ENCODE measurements at regions not wholly inside any gene's neighbourhood (a gene's known extent, or its start where the extent isn't known, plus 50 kb on each side); places are given as distances from the start of the nearest gene placed in this dataset.
A peak's percentile ranks its signal among the peaks of the same experiment; 100 is the strongest.
"Not testable (repeated sequence)": the region's sequence is repeated elsewhere in the genome, so short reads cannot be mapped to it uniquely, and the experiment has no call there.

- no peak for DNase-seq
Observed at GRCh38 chr5:101461455-101461854, 558.4 kb upstream of the ST8SIA4 start.

DNA sequence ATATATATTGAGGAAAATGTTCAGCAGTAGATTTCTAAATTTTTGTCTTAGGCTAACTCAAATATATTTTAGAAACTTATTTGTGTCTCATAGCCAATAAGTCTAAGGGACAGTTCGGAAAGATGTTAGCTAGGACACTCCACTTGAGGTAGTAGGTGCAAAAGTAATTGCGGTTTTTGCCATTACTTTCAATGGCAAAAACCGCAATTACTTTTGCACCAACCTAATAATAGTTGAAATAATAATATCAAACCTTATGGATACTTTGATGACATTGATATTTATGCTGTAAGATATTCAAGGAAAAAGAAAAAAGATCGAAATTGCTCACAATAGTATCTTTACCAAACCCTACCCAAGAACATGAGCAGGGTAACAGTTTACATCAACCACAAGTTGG lies 555.5 kb upstream of the ST8SIA4 start:
- no peak for DNase-seq

DNA sequence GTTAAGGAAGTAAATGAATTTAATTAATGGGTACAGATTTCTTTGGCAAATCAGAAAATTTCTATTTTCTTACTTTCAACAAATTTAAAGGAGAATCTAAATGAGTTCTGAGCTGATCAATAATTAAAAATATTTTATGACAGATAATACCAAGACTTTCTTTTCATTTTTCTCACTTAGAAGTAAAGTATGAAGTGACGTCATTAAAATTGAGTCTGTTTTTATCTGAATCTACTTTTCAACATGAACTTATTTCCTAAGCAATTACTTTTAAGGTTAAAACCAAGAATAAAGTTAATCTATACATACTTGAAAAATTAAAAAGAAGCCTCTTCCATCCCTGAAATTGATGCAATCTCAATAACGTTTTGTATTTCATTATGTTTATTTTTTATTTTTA lies 552.8 kb upstream of the ST8SIA4 start:
- no peak for DNase-seq

- no peak for DNase-seq
Observed at GRCh38 chr5:101455048-101455447, 552.0 kb upstream of the ST8SIA4 start.

- not testable (repeated sequence) for DNase-seq
Observed at GRCh38 chr5:101442281-101442680, 539.2 kb upstream of the ST8SIA4 start.

DNA sequence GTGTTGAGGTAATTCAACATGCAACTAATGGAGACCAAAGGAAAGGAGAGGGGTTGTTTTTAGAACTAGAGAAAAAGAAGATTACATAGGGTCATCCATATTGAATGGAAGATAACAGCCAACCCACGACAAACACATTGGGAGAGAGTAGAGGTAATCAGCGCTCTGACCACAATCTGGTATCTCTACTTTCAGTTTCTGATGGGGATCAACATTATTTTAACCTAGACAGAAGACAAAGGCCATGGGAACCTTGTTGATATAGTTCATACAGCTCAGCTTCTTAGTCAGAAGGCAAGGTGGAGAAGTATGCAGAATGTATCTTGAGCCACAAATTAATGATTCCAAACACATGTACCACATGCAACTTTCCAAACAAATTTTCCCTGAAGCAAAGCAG lies 537.1 kb upstream of the ST8SIA4 start:
- DNase-seq = no peak

GRCh38 chr5:101437351-101437750 lies 534.3 kb upstream of the ST8SIA4 start:
- DNase-seq = no peak

DNA sequence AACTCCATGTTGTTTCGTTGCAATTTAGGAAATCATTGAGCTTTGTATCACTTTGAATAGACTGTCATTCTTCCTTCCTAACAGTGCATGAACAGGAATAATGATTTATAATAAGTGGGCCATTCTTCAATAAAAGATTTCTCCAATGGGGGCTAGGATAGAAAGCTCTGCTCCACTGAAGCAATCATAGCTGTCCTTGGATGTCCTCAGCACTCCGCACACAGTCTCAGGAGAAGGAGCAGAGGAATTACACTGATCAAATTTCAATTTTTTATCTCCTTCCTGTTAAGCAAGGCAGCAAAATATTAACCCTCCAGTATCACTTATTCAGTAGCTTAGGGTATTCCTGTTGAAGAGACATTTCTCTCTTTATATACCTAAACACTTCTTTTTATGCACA lies 532.7 kb upstream of the ST8SIA4 start:
- no peak for DNase-seq

GRCh38 chr5:101431201-101431600 lies 528.1 kb upstream of the ST8SIA4 start:
- DNase-seq = no peak

DNA sequence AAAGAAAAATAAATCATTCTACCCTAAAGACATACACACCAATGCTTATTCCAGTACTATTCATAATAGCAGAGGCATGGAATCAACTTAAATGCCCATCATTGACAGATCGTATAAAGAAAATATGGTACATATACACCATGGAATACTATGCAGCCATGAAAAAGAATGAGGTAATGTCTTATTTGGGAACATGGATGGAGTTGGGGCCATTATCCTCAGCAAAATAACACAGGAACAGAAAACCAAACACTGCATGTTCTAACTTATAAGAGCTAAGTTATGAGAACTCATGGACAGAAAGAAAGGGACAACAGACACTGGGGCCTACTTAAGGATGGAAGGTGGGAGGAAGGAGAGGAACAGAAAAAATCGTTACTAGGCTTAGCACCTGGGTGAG lies 527.5 kb upstream of the ST8SIA4 start:
- DNase-seq = no peak

DNA sequence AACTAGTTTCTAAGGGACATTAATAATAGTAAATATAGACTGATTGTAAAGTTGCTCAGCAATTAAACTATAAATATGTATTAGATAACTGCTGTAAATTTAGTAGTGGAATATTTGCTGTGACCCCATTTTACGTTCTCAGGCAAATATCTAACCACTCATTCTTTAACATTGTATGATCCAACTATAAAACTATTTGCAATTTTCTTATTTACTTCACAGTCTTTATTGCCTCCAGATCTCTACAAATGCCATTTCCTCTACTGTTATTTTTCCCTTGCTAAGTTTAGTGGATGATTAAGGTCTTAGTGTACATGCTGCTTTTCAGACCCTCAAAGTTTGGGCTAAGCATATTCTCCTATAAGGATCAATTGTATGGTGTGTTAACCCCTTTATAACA lies 526.2 kb upstream of the ST8SIA4 start:
- DNase-seq = peak; percentile 69

GRCh38 chr5:101425339-101425859 lies 522.3 kb upstream of the ST8SIA4 start:
- peak; percentile 45 for DNase-seq

- DNase-seq = peak; percentile 64
Observed at GRCh38 chr5:101424530-101425175, 521.6 kb upstream of the ST8SIA4 start.

GRCh38 chr5:101418713-101419118 lies 515.6 kb upstream of the ST8SIA4 start:
- no peak for DNase-seq

DNA sequence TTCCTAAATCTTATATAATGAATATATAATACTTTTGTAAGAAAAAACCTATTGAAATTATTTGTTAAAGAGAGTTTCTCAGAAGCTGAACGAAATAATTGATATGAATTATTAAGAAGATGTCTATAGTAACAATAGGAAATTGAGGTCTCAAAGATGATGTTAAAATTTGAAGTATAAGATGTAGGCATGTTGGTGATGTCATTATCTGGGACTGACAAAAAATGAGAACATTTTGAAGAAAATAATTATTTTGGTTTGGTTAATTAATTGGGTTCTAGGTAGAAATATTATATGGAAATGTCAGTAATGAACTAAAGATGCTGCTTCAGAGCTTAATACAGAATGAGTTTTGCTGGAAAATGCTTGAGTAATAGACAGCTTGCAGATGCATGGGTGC lies 501.4 kb upstream of the ST8SIA4 start:
- DNase-seq = no peak

GRCh38 chr5:101393795-101394450 lies 490.8 kb upstream of the ST8SIA4 start:
- no peak for DNase-seq

GRCh38 chr5:101390151-101390908 lies 487.2 kb upstream of the ST8SIA4 start:
- DNase-seq = peak; percentile 50

DNA sequence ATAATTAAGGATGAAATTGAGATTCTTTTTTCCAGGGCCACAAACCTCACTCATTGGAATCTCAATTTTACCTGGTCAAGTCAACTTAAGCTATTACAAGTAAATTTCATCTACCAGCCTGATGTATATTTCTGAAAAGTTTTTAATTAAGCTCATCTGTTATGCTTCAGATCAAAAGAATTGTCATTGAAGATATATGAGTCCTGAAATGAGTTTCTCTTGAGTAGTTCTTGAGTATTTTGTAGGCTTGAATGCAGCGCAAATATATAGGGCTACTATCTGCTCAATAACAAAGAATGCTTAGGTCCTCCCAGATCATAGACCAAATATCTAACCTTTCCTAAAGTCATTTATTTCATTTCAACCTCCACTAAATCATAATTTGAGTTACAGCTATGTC lies 482.2 kb upstream of the ST8SIA4 start:
- no peak for DNase-seq

DNA sequence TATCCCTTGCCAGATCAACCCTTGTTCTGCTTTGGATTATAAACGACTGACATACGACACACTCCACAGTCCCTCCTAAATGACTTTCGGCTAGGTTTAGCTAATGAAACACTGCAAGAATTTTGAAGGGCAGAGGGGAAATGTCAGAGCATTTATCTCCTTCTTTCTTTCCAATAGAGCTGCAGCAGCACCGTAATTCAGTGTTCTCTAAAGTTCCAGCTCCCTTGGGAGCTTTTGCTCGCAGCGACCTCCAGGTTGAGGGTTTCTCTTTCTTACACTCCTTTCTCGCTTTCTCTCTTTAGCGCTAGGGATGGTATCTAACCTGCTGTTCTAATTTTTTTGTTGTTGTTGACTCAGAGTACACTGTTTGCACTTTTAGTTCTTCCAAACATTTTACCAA lies 467.1 kb upstream of the ST8SIA4 start:
- no peak for DNase-seq

- DNase-seq = no peak
Observed at GRCh38 chr5:101364469-101364868, 461.4 kb upstream of the ST8SIA4 start.

GRCh38 chr5:101362067-101362466 lies 459.0 kb upstream of the ST8SIA4 start:
- DNase-seq = no peak

DNA sequence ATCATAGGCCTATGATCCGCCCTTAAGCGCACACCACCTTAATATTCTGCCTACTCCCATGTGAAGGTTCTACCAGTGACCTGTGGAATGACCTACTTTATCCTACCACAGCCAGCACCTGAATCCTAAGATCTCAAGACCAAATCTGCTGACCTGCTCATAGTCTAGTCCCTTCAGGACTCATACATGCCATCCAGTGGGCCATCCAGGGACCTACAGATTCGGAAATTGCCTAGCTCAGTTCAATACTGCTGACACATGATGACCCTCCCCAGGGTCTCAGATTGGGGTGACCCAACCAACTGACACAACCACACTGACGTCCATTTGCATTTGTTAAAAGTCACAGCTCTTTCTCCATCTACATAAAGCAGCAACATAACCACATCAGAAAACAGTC lies 443.8 kb upstream of the ST8SIA4 start:
- DNase-seq = no peak

GRCh38 chr5:101346447-101346846 lies 443.4 kb upstream of the ST8SIA4 start:
- no peak for DNase-seq

GRCh38 chr5:101338226-101338625 lies 435.1 kb upstream of the ST8SIA4 start:
- DNase-seq = no peak

Data from fibroblast of skin of back (primary cell).